GM23248 (cell line): ENCODE measurements at regions not wholly inside any gene's neighbourhood (a gene's known extent, or its start where the extent isn't known, plus 50 kb on each side); places are given as distances from the start of the nearest gene placed in this dataset.

Source experiments
- DNase-seq: peaks from one replicate; pipeline ENCODE4 v3.0.0-alpha.2; 2015
- H2AFZ ChIP-seq: fragments of 200-600 bp; sonication (generic); 2 replicates; pipeline ENCODE4 v1.6.1; 2016; ENCODE audit warnings: antibody characterized with exemption
- H3F3A ChIP-seq: fragments of 200-600 bp; sonication (generic); 2 replicates; pipeline ENCODE4 v1.6.1; 2016; ENCODE audit warnings: mild to moderate bottlenecking, antibody characterized with exemption, mixed run types; ENCODE audit not compliant: insufficient read depth
- H3K27ac ChIP-seq: fragments of 200-600 bp; sonication (generic); 2 replicates; pipeline ENCODE4 v1.5.1; 2016; ENCODE audit warnings: mild to moderate bottlenecking
- H3K27me3 ChIP-seq: fragments of 200-600 bp; sonication (generic); replicated peaks from 2 replicates; pipeline ENCODE4 v1.6.1; 2016; ENCODE audit warnings: mild to moderate bottlenecking; ENCODE audit not compliant: insufficient read depth
- H3K36me3 ChIP-seq: fragments of 200-600 bp; sonication (generic); 2 replicates; pipeline ENCODE4 v1.6.1; 2016; ENCODE audit warnings: low read depth, mild to moderate bottlenecking
- H3K4me1 ChIP-seq: fragments of 200-600 bp; sonication (generic); 2 replicates; pipeline ENCODE4 v1.6.1; 2016; ENCODE audit warnings: mild to moderate bottlenecking; ENCODE audit not compliant: insufficient read depth
- H3K4me2 ChIP-seq: fragments of 200-600 bp; sonication (generic); one replicate; pipeline ENCODE4 v1.6.1; 2016; ENCODE audit warnings: mild to moderate bottlenecking; ENCODE audit not compliant: unreplicated experiment
- H3K4me3 ChIP-seq: fragments of 200-600 bp; sonication (generic); 2 replicates; pipeline ENCODE4 v1.5.1; 2016; ENCODE audit warnings: mild to moderate bottlenecking
- H3K79me2 ChIP-seq: fragments of 200-600 bp; sonication (generic); 2 replicates; pipeline ENCODE4 v1.6.1; 2016; ENCODE audit warnings: mild to moderate bottlenecking; ENCODE audit not compliant: insufficient read depth
- H3K9ac ChIP-seq: fragments of 200-600 bp; sonication (generic); 2 replicates; pipeline ENCODE4 v1.6.1; 2016; ENCODE audit warnings: mild to moderate bottlenecking
- H3K9me2 ChIP-seq: fragments of 200-600 bp; sonication (generic); 2 replicates; pipeline ENCODE4 v1.6.1; 2016; ENCODE audit warnings: mixed run types, mild to moderate bottlenecking, moderate library complexity; ENCODE audit not compliant: insufficient read depth
- H3K9me3 ChIP-seq: fragments of 200-600 bp; sonication (generic); one replicate; pipeline ENCODE4 v1.6.1; 2017; ENCODE audit warnings: low read depth
- H4K20me1 ChIP-seq: fragments of 200-600 bp; sonication (generic); 2 replicates; pipeline ENCODE4 v1.6.0; 2016; ENCODE audit not compliant: insufficient read depth
- EZH2 ChIP-seq: fragments of 200-600 bp; sonication (generic); IDR thresholded peaks from 2 replicates; pipeline ENCODE4 v1.6.1; 2018; ENCODE audit warnings: antibody characterized with exemption, mild to moderate bottlenecking; ENCODE audit not compliant: insufficient read depth, poor library complexity, severe bottlenecking
- EZH2phosphoT487 ChIP-seq: fragments of 200-600 bp; sonication (generic); IDR thresholded peaks from 2 replicates; pipeline ENCODE4 v1.6.1; 2018; ENCODE audit warnings: antibody characterized with exemption, moderate library complexity, mild to moderate bottlenecking, low read depth; ENCODE audit not compliant: insufficient read depth
- WGBS, 2 experiments: methylation state at CpG; one replicate each; pipeline ENCODE4 v1.1.6; 2015 to 2017; ENCODE audit warnings: low lambda C conversion rate in 2 of 2, low coverage in 1 of 2; ENCODE audit errors: missing lambda C conversion rate in 2 of 2; 5-methylcytosine and 5-hydroxymethylcytosine counted together
- in situ Hi-C: fragments of 300-500 bp; cut with MboI; formaldehyde crosslinking; loops from 2 replicates; pipeline ENCODE4 v1.15.0; 2020

- Histone ChIP-seq H3K27ac (no peak overlapping the region), H3K9me2 (no peaks in the 10 kb centered on the region), H3K4me1 (no peaks in the 10 kb centered on the region), H2AFZ (no peak overlapping the region), H3K36me3 (no peaks in the 10 kb centered on the region), H3K9me3 (no peaks in the 10 kb centered on the region), H3K27me3 (no peaks in the 10 kb centered on the region), H3K9ac (no peak overlapping the region), H3K4me2 (no peak overlapping the region), H3K4me3 (no peak overlapping the region), H3K79me2 (no peaks in the 10 kb centered on the region), H4K20me1 (no peaks in the 10 kb centered on the region), H3F3A (no peaks in the 10 kb centered on the region)
- TF ChIP-seq EZH2 (no peak), EZH2phosphoT487 (no peak)
- DNase-seq = no peak
- in situ Hi-C loops = no loop called here
- 3 to 8% methylated on average over 2 of the region's 2 CpGs for WGBS, 2 experiments
These were observed 482.0 kb downstream of the RMST start for GRCh38 chr12:97944576-97944975.

GRCh38 chr12:97946701-97947100 lies 484.1 kb downstream of the RMST start:
- H3K36me3 ChIP-seq = no peaks in the 10 kb centered on the region
- no peak for TF ChIP-seq EZH2
- no peak for TF ChIP-seq EZH2phosphoT487
- 0 to 2% methylated on average over 1 of the region's 1 CpG for WGBS, 2 experiments

GRCh38 chr12:97948591-97948990 lies 486.0 kb downstream of the RMST start:
- no peaks in the 10 kb centered on the region for H3K27me3 ChIP-seq
- no peaks in the 10 kb centered on the region for H4K20me1 ChIP-seq
- H3K4me2 ChIP-seq = no peak overlapping the region
- no peak overlapping the region for H3K9ac ChIP-seq
- no peak for DNase-seq
- TF ChIP-seq EZH2phosphoT487 (no peak), EZH2 (no peak)
- H3K27ac ChIP-seq = no peak overlapping the region
- H3K79me2 ChIP-seq = no peaks in the 10 kb centered on the region
- no peaks in the 10 kb centered on the region for H3F3A ChIP-seq
- H3K4me3 ChIP-seq = no peak overlapping the region
- H2AFZ ChIP-seq = no peak overlapping the region
- 14 to 24% methylated on average over 2 of the region's 2 CpGs for WGBS, 2 experiments
- no peaks in the 10 kb centered on the region for H3K4me1 ChIP-seq
- H3K9me3 ChIP-seq = no peaks in the 10 kb centered on the region
- H3K36me3 ChIP-seq = no peaks in the 10 kb centered on the region
- H3K9me2 ChIP-seq = no peaks in the 10 kb centered on the region
- in situ Hi-C loops = no loop called here

More at GRCh38 chr12:97946701-97947100, 484.1 kb downstream of the RMST start:
- H3K4me1 ChIP-seq = no peaks in the 10 kb centered on the region
- no peaks in the 10 kb centered on the region for H3K9me2 ChIP-seq
- DNase-seq = no peak
- no peaks in the 10 kb centered on the region for H3F3A ChIP-seq
- no peaks in the 10 kb centered on the region for H3K9me3 ChIP-seq
- in situ Hi-C loops = no loop called here
- no peaks in the 10 kb centered on the region for H3K27me3 ChIP-seq
- no peaks in the 10 kb centered on the region for H4K20me1 ChIP-seq
- no peaks in the 10 kb centered on the region for H3K79me2 ChIP-seq
- no peak overlapping the region for H3K27ac ChIP-seq
- H3K9ac ChIP-seq = no peak overlapping the region
- no peak overlapping the region for H3K4me2 ChIP-seq
- H2AFZ ChIP-seq = no peak overlapping the region
- no peak overlapping the region for H3K4me3 ChIP-seq

DNA sequence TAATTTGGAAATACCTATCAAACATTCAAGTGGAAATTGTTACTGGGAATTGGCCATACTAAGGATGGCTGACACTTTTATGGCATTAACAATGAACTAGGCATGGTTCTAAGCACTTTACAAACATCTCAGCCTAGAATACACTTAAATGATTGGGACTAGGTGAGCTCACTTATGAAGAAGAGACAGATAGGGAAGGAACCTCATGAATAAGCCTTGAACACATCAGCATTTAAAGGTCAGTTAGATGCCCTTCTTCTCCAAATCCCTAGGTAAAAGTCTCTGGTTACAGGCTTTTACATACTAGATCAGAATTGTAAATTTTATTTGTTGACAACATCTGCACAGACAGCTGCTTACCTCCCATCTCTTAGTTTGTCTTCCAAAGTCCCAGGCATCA lies 488.6 kb downstream of the RMST start:
- Histone ChIP-seq H3K9me3 (no peaks in the 10 kb centered on the region), H3K4me3 (no peak overlapping the region)

GRCh38 chr12:97951717-97952116 lies 489.1 kb downstream of the RMST start:
- H3K9ac ChIP-seq = no peak overlapping the region
- in situ Hi-C loops = no loop called here
- H4K20me1 ChIP-seq = no peaks in the 10 kb centered on the region
- no peaks in the 10 kb centered on the region for H3K36me3 ChIP-seq
- no peak for DNase-seq
- no peak overlapping the region for H2AFZ ChIP-seq
- H3K4me2 ChIP-seq = no peak overlapping the region
- no peaks in the 10 kb centered on the region for H3K27me3 ChIP-seq
- no peak for TF ChIP-seq EZH2phosphoT487
- no peak for TF ChIP-seq EZH2
- no peak overlapping the region for H3K4me3 ChIP-seq
- H3K9me3 ChIP-seq = no peaks in the 10 kb centered on the region
- no peaks in the 10 kb centered on the region for H3K79me2 ChIP-seq
- no peaks in the 10 kb centered on the region for H3F3A ChIP-seq
- no peaks in the 10 kb centered on the region for H3K9me2 ChIP-seq
- no peak overlapping the region for H3K27ac ChIP-seq
- no peaks in the 10 kb centered on the region for H3K4me1 ChIP-seq

More for the DNA sequence above, 488.6 kb downstream of the RMST start:
- no peak overlapping the region for H3K27ac ChIP-seq
- no peaks in the 10 kb centered on the region for H3K27me3 ChIP-seq
- H3K4me2 ChIP-seq = no peak overlapping the region
- H2AFZ ChIP-seq = no peak overlapping the region
- no peaks in the 10 kb centered on the region for H3K9me2 ChIP-seq
- TF ChIP-seq EZH2phosphoT487 (no peak), EZH2 (no peak)
- H3K36me3 ChIP-seq = no peaks in the 10 kb centered on the region
- H3F3A ChIP-seq = no peaks in the 10 kb centered on the region
- H3K4me1 ChIP-seq = no peaks in the 10 kb centered on the region
- in situ Hi-C loops = no loop called here
- H3K79me2 ChIP-seq = no peaks in the 10 kb centered on the region
- no peak overlapping the region for H3K9ac ChIP-seq
- H4K20me1 ChIP-seq = no peaks in the 10 kb centered on the region
- DNase-seq = no peak
